ENCODE measurements at regions not wholly inside any gene's neighbourhood (a gene's known extent, or its start where the extent isn't known, plus 50 kb on each side); places are given as distances from the start of the nearest gene placed in this dataset.

DNA sequence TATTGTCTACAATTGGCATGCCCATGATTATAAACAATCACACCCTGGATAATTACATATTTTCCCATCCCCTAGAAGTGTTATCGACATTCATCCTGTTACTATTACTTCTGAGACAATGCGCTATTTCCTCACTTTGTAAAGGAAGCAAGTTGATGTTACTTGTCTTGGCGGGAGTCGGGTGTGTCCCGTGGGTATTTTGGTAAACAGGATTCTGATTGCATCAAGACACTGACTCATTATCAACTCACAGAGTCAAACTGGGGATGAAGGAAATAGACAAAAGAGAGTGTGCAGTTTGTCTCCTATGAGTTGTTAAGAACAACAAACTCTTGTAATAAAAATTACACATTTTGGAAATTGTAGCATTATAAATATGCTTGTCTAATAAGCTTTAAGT, 142.7 kb downstream of the GALR1 start:
- no peak for DNase-seq (ENCODE audit: low read depth)
- TF ChIP-seq, protein P1, sequence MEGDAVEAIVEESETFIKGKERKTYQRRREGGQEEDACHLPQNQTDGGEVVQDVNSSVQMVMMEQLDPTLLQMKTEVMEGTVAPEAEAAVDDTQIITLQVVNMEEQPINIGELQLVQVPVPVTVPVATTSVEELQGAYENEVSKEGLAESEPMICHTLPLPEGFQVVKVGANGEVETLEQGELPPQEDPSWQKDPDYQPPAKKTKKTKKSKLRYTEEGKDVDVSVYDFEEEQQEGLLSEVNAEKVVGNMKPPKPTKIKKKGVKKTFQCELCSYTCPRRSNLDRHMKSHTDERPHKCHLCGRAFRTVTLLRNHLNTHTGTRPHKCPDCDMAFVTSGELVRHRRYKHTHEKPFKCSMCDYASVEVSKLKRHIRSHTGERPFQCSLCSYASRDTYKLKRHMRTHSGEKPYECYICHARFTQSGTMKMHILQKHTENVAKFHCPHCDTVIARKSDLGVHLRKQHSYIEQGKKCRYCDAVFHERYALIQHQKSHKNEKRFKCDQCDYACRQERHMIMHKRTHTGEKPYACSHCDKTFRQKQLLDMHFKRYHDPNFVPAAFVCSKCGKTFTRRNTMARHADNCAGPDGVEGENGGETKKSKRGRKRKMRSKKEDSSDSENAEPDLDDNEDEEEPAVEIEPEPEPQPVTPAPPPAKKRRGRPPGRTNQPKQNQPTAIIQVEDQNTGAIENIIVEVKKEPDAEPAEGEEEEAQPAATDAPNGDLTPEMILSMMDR (conservative IDR thresholded peaks at IDR 0.05; ENCODE audit: low read length), result no peak
- no peak overlapping the region for H3K4me3 ChIP-seq (ENCODE audit: low read length)

DNA sequence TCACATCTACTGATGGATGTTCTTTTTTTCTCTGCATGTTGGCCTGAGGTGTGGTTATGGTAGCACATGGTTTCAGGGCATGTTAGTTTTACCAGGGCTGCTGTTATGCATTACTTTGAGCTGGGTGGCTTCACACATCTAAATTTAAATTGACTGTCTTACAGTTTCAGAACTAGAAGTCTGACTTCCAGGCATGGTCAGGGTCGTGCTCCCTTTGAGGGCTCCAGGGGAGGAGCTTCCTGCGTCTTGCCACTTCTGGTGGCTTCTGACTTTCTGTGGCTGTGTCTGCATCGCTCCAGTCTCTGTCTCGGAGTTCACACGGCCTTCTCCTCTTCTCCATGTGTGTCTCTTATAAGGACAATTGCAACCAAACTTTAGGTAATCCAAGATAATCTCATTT, 143.9 kb downstream of the GALR1 start:
- no peak for DNase-seq (ENCODE audit: low read depth)
- TF ChIP-seq, protein P1 (conservative IDR thresholded peaks at IDR 0.05; ENCODE audit: low read length), result no peak
- no peak overlapping the region for H3K4me3 ChIP-seq (ENCODE audit: low read length)

DNA sequence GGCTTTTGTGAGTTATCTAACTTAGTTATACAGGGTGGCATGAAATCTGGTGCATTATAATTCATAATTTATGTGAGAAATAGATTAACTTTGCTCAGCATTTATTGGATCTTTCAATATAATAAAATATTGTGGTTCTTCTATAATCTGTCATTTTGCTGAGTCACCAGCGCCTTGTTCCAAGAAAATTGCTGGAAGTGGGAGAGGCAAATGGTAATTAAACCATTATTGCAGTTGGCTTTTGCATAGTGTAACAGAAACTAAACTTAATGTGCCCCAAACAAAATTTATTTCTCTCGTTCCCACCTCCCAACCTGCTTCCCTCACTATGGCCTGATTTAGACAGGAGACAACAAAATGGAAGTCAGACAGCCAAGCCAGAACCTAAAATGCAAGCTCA, 146.3 kb downstream of the GALR1 start:
- no peak for DNase-seq (ENCODE audit: low read depth)
- TF ChIP-seq, protein P1 (conservative IDR thresholded peaks at IDR 0.05; ENCODE audit: low read length), result no peak

DNA sequence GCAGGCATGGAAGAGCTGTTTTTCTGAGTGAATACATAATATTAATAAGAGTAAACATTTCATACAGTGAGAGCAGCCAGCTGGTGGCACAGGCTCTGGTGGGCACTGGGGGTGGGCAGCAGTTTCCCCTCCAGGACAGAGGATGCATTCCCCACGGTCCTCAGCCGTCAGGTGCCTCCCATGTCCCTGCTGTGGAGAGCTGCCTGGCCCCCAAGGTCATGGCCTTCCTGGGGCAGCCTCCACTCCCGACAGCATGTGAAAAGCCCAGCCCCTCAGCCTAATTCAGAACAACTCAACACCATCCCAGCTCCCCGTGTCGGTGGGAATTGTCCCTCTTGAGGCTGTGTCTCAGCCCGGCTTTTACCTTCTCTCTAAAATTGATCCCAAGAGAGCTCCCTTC, 147.4 kb downstream of the GALR1 start:
- DNase-seq (ENCODE audit: low read depth), result no peak
- TF ChIP-seq, protein P1 (conservative IDR thresholded peaks at IDR 0.05; ENCODE audit: low read length), result no peak
- no peak overlapping the region for H3K4me3 ChIP-seq (ENCODE audit: low read length)

More for the DNA sequence above, 146.3 kb downstream of the GALR1 start:
- H3K4me3 ChIP-seq (ENCODE audit: low read length), result no peak overlapping the region

DNA sequence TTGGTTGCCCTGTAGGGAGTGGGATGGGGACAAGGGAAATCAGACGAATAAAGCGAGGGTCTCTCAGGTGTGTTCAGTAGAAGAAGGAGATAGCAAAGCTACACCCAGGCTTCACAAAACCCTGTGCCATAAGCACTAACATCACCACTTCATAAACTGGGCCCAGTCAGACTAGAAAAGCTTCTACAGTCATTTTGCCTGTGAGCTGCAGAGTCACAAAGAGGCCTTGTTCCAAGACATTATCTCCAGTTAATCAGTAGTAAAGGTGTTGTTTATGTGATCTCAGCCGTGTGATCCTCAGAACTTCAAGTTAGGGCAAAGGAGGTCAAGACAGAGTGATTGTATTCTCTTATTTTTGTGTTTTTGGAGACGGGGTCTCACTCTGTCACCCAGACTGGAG, 148.0 kb downstream of the GALR1 start:
- TF ChIP-seq, protein P1 (conservative IDR thresholded peaks at IDR 0.05; ENCODE audit: low read length), result no peak
- no peak overlapping the region for H3K4me3 ChIP-seq (ENCODE audit: low read length)
- no peak for DNase-seq (ENCODE audit: low read depth)

DNA sequence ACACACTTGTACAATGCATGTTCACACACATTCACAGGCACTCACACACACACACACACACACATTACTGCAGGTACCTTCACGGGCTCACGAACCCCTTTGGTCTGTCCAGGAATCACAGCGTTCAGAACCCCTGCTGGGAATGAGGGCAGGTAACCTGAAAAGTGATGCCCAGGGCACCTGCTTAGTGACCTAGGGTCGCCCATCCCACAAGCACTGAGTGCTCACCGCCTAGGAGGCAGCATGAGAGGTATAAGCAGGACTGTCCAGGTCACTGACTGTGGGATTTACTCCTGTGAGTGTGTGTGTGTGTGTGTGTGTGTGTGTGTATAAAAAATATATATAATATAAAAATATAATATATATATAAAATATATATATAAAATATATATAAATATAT, 150.9 kb downstream of the GALR1 start:
- no peak for DNase-seq (ENCODE audit: low read depth)
- TF ChIP-seq, protein P1 (conservative IDR thresholded peaks at IDR 0.05; ENCODE audit: low read length), result no peak
- no peak overlapping the region for H3K4me3 ChIP-seq (ENCODE audit: low read length)

DNA sequence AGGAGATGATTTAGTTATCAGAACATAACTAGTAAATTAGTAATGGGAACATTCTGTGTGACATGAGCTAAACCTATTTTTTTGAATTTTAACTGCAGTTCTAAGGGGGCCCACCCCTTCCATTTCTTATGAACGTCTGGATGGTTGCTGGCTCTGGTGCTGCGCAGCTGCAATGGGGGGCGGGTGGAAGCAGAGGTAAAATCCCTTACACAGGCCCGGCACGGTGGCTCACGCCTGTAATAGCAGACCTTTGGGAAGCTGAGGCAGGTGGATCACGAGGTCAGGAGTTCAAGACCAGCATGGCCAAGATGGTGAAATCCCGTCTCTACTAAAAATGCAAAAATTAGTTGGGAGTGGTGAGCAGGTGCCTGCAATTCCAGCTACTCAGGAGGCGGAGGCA, 151.5 kb downstream of the GALR1 start:
- no peak overlapping the region for H3K4me3 ChIP-seq (ENCODE audit: low read length)
- TF ChIP-seq, protein P1 (conservative IDR thresholded peaks at IDR 0.05; ENCODE audit: low read length), result no peak
- DNase-seq (ENCODE audit: low read depth), result no peak

Data from AG10803 (cell line).